NB4 (cell line): ENCODE measurements at regions not wholly inside any gene's neighbourhood (a gene's known extent, or its start where the extent isn't known, plus 50 kb on each side); places are given as distances from the start of the nearest gene placed in this dataset.

ENCODE experiments used
- DNase-seq: peaks from one replicate; pipeline ENCODE4 v3.0.0; 2010; ENCODE audit warnings: low read depth
- H3K4me3 ChIP-seq: one replicate; pipeline ENCODE4 v1.5.1; 2011; ENCODE audit warnings: mild to moderate bottlenecking, low read depth, low read length, moderate library complexity
- MYC ChIP-seq: IDR thresholded peaks from 2 replicates; pipeline ENCODE4 v1.6.1; 2011; ENCODE audit warnings: low read depth, low read length
- POLR2A ChIP-seq: IDR thresholded peaks from 2 replicates; pipeline ENCODE4 v1.6.1; 2011; ENCODE audit warnings: mild to moderate bottlenecking; ENCODE audit not compliant: insufficient read length; ENCODE audit errors: extremely low read depth
- TF ChIP-seq, protein P1 (sequence below): IDR thresholded peaks from 2 replicates; pipeline ENCODE4 v1.6.1; 2011; ENCODE audit warnings: low read depth, low read length
- TF ChIP-seq, protein P2 (sequence below): IDR thresholded peaks from one replicate; pipeline ENCODE4 v1.5.1; 2012; ENCODE audit warnings: low read depth, low read length

DNA sequence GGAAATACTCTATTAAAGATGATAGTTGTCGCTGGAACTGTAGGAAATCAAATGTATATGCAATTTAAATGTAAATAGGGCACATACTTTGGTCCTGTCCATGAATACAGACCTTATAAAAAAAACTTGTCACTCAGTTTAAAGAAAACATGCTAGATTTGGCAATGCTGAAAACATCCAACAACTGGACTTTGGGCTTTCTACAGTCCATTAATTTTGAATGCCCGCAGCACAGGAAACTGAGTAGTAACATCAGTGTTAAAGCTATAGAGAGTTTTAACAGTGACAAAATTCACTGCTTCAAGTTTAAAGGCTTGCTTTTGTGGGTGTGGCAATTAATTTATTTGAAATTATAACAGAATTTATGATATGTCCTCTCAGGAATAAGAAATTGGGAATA lies 578.4 kb downstream of the TRIML1 start:
- TF ChIP-seq, protein P1, sequence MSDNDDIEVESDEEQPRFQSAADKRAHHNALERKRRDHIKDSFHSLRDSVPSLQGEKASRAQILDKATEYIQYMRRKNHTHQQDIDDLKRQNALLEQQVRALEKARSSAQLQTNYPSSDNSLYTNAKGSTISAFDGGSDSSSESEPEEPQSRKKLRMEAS, result no peak
- TF ChIP-seq MYC (no peak), POLR2A (no peak)
- TF ChIP-seq, protein P2, sequence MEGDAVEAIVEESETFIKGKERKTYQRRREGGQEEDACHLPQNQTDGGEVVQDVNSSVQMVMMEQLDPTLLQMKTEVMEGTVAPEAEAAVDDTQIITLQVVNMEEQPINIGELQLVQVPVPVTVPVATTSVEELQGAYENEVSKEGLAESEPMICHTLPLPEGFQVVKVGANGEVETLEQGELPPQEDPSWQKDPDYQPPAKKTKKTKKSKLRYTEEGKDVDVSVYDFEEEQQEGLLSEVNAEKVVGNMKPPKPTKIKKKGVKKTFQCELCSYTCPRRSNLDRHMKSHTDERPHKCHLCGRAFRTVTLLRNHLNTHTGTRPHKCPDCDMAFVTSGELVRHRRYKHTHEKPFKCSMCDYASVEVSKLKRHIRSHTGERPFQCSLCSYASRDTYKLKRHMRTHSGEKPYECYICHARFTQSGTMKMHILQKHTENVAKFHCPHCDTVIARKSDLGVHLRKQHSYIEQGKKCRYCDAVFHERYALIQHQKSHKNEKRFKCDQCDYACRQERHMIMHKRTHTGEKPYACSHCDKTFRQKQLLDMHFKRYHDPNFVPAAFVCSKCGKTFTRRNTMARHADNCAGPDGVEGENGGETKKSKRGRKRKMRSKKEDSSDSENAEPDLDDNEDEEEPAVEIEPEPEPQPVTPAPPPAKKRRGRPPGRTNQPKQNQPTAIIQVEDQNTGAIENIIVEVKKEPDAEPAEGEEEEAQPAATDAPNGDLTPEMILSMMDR, result no peak
- no peak for DNase-seq

GRCh38 chr4:188719794-188720193 lies 580.6 kb downstream of the TRIML1 start:
- no peak for DNase-seq
- no peak overlapping the region for H3K4me3 ChIP-seq
- TF ChIP-seq, protein P2, result no peak
- TF ChIP-seq, protein P1, result no peak
- no peak for TF ChIP-seq POLR2A

More for the DNA sequence above, 578.4 kb downstream of the TRIML1 start:
- no peak overlapping the region for H3K4me3 ChIP-seq

- TF ChIP-seq POLR2A (no peak), MYC (no peak)
- TF ChIP-seq, protein P1, result no peak
- TF ChIP-seq, protein P2, result no peak
- DNase-seq, result no peak
Observed at GRCh38 chr4:188722911-188723310, 583.7 kb downstream of the TRIML1 start.

DNA sequence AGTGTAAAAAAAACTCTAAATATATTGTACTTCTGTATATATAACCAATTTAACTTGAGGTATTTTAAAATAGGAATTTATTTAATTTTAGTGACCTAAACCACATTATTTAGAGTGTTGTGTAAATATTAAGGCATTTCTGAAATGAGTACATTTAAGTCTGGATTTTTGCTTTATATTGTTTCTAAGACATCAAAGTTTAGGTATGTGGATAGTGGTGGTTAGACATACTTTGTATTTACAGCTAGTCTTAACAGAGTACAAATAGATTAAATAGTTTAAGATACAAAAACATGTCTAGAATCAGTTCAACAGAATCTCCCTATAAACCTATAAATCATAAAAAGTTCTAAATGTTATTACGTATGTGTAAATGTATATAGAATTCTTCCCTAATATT lies 588.5 kb downstream of the TRIML1 start:
- DNase-seq, result no peak
- TF ChIP-seq, protein P2, result no peak
- TF ChIP-seq, protein P1, result no peak
- no peak overlapping the region for H3K4me3 ChIP-seq

More at GRCh38 chr4:188722911-188723310, 583.7 kb downstream of the TRIML1 start:
- H3K4me3 ChIP-seq, result no peak overlapping the region

DNA sequence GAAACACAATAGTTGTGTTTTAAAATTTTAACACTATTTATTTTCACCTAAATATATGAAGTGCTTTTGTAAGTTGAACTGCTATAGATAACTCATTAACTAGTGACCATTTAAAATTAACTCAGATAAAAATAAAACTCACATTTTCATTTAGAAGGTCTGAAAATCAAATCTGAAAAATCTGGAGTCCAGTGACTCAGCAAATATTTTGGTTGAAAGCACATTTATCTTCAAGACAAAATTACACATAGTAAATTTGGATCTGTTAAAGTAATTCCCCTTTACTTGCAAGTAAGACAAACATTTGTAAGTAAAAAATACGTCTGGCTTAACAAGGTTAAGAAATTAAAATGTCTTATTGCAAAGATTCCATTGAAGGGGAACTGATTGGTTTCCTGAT lies 589.1 kb downstream of the TRIML1 start:
- no peak overlapping the region for H3K4me3 ChIP-seq
- TF ChIP-seq POLR2A (no peak), MYC (no peak)
- TF ChIP-seq, protein P2, result no peak
- TF ChIP-seq, protein P1, result no peak
- DNase-seq, result no peak

DNA sequence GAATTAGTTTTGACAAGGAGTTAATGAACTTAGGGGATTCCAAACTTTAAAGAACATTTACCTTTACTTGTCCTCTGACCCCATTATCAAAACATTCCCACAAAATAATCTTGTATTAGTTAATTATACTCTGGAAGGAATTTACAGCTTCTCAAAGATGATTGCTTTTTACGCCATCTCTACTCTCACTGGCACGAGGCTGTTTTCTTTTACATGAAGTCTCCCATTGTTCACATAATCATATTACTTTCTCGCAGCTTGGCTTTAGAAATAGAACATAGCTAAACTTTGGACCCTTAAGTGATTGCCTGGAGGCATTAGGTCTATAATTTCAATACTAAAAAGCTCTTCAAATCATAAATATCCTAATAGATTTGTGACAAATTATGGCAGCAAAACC lies 592.9 kb downstream of the TRIML1 start:
- DNase-seq, result no peak
- no peak overlapping the region for H3K4me3 ChIP-seq
- no peak for TF ChIP-seq MYC
- no peak for TF ChIP-seq POLR2A
- TF ChIP-seq, protein P2, result no peak
- TF ChIP-seq, protein P1, result no peak
